PC-9 (cell line): ENCODE measurements at regions not wholly inside any gene's neighbourhood (a gene's known extent, or its start where the extent isn't known, plus 50 kb on each side); places are given as distances from the start of the nearest gene placed in this dataset.

Experiments used
- EZH2 ChIP-seq: fragments of 200-600 bp; sonication (generic); IDR thresholded peaks from 2 replicates; pipeline ENCODE4 v1.8.0; 2017; ENCODE audit warnings: antibody characterized with exemption, low read depth
- TF ChIP-seq, protein P1 (sequence below): fragments of 200-600 bp; sonication (generic); conservative IDR thresholded peaks from 2 replicates; pipeline ENCODE4 v1.6.1; 2017; ENCODE audit warnings: mixed run types, antibody characterized with exemption, mild to moderate bottlenecking, moderate library complexity

DNA sequence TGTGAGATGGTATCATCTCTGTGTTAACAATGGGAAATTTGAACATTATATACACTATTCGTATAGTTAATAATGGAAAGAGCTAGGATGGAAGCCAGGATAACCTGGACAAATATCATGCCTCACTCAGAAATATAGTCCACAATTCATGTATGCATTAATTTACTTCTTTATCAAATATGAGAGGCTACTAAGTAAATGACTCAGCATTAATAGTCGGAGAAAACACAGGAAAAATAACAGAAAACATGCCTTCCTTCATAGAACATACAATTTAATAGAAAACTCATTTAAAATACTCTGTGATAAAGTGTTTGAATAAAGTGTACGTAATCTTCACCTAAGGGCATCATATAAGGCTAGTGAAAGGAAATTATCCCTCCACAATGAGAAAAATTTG, 383.4 kb upstream of the SLITRK5 start:
- TF ChIP-seq, protein P1, sequence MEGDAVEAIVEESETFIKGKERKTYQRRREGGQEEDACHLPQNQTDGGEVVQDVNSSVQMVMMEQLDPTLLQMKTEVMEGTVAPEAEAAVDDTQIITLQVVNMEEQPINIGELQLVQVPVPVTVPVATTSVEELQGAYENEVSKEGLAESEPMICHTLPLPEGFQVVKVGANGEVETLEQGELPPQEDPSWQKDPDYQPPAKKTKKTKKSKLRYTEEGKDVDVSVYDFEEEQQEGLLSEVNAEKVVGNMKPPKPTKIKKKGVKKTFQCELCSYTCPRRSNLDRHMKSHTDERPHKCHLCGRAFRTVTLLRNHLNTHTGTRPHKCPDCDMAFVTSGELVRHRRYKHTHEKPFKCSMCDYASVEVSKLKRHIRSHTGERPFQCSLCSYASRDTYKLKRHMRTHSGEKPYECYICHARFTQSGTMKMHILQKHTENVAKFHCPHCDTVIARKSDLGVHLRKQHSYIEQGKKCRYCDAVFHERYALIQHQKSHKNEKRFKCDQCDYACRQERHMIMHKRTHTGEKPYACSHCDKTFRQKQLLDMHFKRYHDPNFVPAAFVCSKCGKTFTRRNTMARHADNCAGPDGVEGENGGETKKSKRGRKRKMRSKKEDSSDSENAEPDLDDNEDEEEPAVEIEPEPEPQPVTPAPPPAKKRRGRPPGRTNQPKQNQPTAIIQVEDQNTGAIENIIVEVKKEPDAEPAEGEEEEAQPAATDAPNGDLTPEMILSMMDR = no peak
- no peak for TF ChIP-seq EZH2
